Left renal pelvis (tissue), 4 donors: ENCODE measurements at regions not wholly inside any gene's neighbourhood (a gene's known extent, or its start where the extent isn't known, plus 50 kb on each side); places are given as distances from the start of the nearest gene placed in this dataset.
"Not testable (repeated sequence)": the region's sequence is repeated elsewhere in the genome, so short reads cannot be mapped to it uniquely, and the experiment has no call there.

Experiments
- DNase-seq, 4 donors: peaks; one replicate each; pipeline ENCODE4 v3.0.0-alpha.2; 2013; ENCODE audit warnings: low read depth in 4 of 4, low spot score in 3 of 4

GRCh38 chr20:39762716-39763115, 800.6 kb downstream of the DHX35 start:
- no peak for DNase-seq

- DNase-seq: no peak
Observed at GRCh38 chr20:39758876-39759275, 796.7 kb downstream of the DHX35 start.

- DNase-seq: no peak
Observed at GRCh38 chr20:39756828-39757227, 794.7 kb downstream of the DHX35 start.

- DNase-seq: no peak
Observed at GRCh38 chr20:39756369-39756768, 794.2 kb downstream of the DHX35 start.

DNA sequence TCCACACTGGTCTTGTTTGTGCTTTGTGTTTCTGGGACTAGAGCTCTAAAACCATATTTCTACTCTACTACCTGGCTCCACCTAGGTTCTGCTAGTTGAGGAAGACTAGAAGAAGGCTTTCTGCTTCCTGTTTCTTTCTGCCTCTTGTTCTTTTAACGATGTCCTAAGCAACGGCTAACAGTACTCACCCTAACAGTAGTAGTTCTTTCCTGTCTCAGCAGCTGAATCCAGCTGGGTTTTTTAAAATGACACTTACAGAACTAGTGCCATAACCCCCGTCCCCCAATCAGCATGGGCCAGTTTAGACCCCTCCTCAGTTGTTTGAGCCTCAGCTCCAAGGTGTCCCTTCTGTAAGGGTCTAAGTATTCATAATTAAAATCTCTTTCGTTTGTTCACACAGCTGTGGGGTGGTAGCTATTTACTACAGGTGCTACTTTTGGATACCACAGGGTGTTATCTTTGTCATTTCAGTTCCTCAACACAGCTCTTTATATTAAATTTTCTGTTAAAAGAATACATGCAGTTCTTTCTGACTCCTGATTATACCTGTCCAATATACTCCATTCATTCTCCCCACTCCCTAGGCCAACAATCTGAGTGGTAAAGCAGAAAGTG, 790.2 kb downstream of the DHX35 start:
- no peak for DNase-seq

- DNase-seq: no peak
Observed at GRCh38 chr20:39751557-39752137, 789.5 kb downstream of the DHX35 start.

GRCh38 chr20:39745380-39745779, 783.2 kb downstream of the DHX35 start:
- no peak for DNase-seq

GRCh38 chr20:39738651-39739050, 776.5 kb downstream of the DHX35 start:
- no peak for DNase-seq

- DNase-seq: no peak
Observed at GRCh38 chr20:39736434-39737327, 774.5 kb downstream of the DHX35 start.

- DNase-seq: not testable (repeated sequence)
Observed at GRCh38 chr20:39725513-39725912, 763.4 kb downstream of the DHX35 start.

DNA sequence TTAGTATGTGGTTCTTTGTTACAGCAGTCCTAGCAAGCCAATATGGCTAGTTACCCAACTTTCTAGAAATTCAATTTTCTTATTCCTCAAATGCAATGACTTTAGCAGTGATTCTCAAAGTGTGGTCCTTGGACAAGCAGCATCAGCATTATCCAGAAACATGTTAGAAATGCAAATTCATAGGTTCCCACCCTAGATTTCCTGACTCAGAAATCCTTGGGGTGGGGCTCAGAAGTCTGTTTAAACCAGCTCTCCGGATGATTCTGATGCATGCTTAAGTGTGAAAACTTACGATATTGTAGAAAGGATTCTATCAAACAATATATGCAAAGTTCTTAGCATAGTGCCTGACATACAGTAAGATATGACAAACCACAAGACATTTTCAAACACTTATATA, 757.1 kb downstream of the DHX35 start:
- no peak for DNase-seq

DNA sequence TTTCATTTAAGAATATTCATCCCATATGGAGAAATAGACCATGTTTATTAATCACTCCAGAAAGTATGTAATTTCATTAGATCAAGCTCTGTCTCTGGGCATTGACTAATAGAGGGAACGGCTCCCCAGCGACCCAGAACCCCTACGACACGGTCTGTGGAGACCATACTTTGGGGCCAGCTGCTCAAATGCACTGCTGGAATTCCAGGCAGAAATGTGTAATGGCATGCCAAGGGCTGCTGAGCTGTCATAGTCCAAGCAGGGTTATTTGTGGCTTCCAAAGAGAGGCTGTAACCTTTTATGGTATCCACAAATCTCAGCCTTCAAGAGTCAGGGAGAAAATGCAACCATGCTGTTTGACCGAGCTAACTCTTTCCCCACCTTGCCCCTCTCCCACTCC, 755.8 kb downstream of the DHX35 start:
- DNase-seq: no peak

GRCh38 chr20:39716796-39717341, 754.7 kb downstream of the DHX35 start:
- no peak for DNase-seq

DNA sequence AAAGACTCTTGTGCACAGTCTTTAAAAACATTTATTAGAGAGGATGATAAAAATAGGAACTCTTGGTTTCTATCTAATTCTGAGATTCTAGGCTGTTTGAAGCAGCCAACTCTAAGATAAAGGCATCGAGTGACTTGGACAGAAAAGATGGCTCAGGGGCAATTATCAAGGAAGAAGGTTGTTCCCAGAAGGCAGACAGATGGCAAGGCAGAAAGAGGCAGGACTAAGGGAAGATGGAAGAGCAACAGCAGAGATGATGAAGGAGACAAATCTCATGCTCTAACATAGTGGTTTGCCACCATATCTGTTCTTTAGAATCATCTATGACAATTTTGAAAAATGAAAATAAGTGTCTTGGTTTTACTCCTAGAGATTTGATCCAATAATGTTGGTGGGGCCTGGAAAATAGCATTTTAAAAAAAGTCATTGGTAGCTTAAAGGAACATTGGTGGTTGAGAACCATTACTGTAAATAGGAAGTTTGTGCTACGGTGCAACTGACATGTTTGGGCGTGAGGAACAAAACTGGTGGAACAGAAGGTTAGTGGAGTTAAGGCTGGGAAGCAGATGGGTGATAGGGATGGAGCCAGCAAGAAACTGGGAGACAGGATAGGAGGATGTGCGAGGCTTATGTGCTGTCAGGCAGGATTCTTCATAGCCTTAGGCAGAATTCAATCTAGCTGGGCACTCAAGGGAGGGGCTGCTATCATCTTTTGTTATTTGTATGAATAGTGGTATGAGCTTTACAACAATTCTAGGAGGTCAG, 751.1 kb downstream of the DHX35 start:
- DNase-seq: no peak

- no peak for DNase-seq
Observed at GRCh38 chr20:39706184-39706663, 744.1 kb downstream of the DHX35 start.

DNA sequence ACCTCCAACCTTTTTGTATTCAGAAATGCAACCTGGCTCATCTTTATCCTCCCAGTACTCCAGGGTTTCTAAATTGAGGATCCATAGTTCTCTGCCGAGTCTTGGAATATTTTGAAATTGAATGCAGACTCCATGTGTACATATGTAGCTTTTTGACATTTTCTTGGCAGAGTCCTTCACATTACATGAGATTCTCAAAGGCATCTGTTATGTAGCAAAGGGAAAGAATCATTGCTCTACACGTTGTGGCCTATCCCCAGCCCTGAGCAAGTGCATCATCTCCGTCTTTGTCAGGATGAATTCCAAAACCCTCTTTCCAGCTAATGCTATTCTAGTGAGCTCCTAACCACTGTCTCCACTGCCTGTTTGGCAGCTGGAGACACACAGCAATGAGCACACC, 742.9 kb downstream of the DHX35 start:
- DNase-seq: no peak

DNA sequence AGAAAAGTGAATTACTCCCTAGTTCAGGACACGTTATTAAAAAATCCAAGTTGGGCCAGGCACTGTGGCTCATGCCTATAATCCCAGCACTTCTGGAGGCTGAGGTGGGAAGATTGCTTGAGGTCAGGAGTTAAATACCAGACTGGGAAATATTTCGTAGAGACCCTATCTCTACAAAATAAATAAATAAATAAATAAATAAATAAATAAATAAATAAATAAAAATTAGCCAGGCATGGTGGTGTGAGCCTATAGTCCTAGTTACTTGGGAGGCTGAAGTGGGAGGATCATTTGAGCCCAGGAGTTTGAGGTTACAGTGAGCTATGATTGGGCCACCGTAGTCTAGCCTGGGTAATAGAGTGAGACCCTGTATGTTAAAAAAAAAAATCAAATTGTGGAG, 741.2 kb downstream of the DHX35 start:
- not testable (repeated sequence) for DNase-seq

DNA sequence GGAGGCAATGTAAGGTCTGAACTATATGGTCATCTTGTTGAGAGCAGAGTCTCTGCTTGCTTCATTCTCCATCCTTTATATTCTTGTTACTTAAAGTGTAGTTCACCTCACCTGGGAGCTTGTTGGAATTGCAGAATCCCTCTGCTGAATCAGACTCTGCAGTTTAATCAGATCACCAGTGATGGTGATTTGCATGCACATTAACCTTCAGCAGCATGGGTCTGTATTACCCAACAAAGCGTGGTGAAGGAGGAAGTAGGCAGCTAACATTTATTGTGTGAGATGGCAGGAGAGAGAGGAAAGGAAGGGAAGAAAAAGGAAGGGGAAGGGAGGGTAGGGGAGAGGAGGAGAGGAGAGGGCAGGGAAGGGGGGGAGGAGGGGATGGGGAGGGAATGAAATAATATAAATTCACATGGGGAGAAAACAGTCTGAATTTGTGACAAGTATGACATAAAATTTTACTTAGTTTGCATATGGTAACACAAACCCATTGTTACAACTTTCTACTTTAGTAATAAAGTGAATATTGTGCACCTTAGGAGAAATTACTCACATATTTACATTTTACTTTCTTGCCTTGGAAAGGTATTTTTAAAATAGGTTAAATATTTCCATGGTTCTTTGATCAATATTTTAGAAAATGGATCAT, 740.7 kb downstream of the DHX35 start:
- no peak for DNase-seq

DNA sequence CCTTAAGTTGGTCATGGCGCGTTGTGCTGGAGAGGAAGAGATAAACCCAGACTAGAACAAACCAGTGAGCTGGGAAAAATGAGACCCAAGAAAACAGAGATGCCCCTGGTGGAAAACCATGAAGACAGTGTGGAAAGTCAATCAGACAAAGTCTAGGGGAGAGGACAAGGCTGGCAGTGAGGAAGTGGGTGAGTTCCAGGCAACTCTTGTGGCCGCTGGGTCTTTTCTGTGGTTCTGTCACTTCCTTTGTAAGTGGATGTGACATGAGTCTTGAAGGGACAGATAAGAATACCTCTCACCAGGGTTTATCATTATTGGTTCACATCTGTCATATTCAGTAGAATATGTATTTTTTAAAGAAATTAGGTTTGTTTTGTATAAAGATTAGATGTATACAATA, 738.4 kb downstream of the DHX35 start:
- DNase-seq: no peak

GRCh38 chr20:39699166-39699725, 737.1 kb downstream of the DHX35 start:
- DNase-seq: no peak
